ENCODE measurements at regions not wholly inside any gene's neighbourhood (a gene's known extent, or its start where the extent isn't known, plus 50 kb on each side); places are given as distances from the start of the nearest gene placed in this dataset.

GRCh38 chr10:44310762-44311562 lies 73.9 kb downstream of the CXCL12 start:
- WGBS (ENCODE audit: insufficient coverage), result 15% methylated on average over 58 of the region's 58 CpGs
- H3K9me3 ChIP-seq, result no peaks in the 10 kb centered on the region
- Mint-ChIP-seq H3K4me1 (peaks cover 7 to 12% (median 7%) of the 10 kb centered on the region in 3 donors), H3K27ac (no peak overlapping the region), H3K27me3 (peaks cover 8 to 22% of the 10 kb centered on the region in 2 donors), H3K4me3 (peak overlapping the region; percentile 9 to 43 (median 26)), H3K9me3 (peaks cover 0 to 6% (median 0%) of the 10 kb centered on the region in 3 donors), H3K36me3 (no peaks in the 10 kb centered on the region)
- no peaks in the 10 kb centered on the region for H3K36me3 ChIP-seq (ENCODE audit: control insufficient read depth in 2 of 2, extremely low read depth in 1 of 2, insufficient read depth in 1 of 2, low read length in 1 of 2)
- peak; percentile 6 to 73 (median 51) for DNase-seq
- peaks cover 0 to 16% of the 10 kb centered on the region in 2 experiments for H3K4me1 ChIP-seq (ENCODE audit: control insufficient read depth in 1 of 2, extremely low read depth in 1 of 2, insufficient read depth in 2 of 2, low read length in 2 of 2)
- ChIA-PET CTCF (interaction anchor here in 1 of 2 donors (1.3 kb wide), 1 partner anchor 621 kb away, joined by 4 read pairs; no protein-coding TSS in a partner anchor), POLR2A (no interaction called here)
- peaks cover 0 to 23% of the 10 kb centered on the region in 2 experiments for H3K27me3 ChIP-seq (replicated peaks in 1 of 2; ENCODE audit: control insufficient read depth in 2 of 2, extremely low read depth in 1 of 2, insufficient read depth in 2 of 2, low read length in 1 of 2)
- peak; percentile 84 to 93 (median 88) for ATAC-seq (replicated peaks in 1 of 4)
- peak overlapping the region; percentile 15 to 35 for H3K4me3 ChIP-seq (ENCODE audit: control insufficient read depth in 1 of 2, extremely low read depth in 1 of 2, low read length in 1 of 2)
- peak overlapping the region; percentile 87 for H3K27ac ChIP-seq (ENCODE audit: low read length)

- Histone ChIP-seq H3K27ac (ENCODE audit: low read length) (peak overlapping the region; percentile 87), H3K4me3 (ENCODE audit: control insufficient read depth in 1 of 2, extremely low read depth in 1 of 2, low read length in 1 of 2) (peak overlapping the region in 1 of 2 donors; percentile 35), H3K36me3 (ENCODE audit: control insufficient read depth in 2 of 2, extremely low read depth in 1 of 2, insufficient read depth in 1 of 2, low read length in 1 of 2) (no peaks in the 10 kb centered on the region), H3K9me3 (no peaks in the 10 kb centered on the region), H3K4me1 (ENCODE audit: control insufficient read depth in 1 of 2, extremely low read depth in 1 of 2, insufficient read depth in 2 of 2, low read length in 2 of 2) (peaks cover 0 to 16% of the 10 kb centered on the region in 2 experiments), H3K27me3 (replicated peaks in 1 of 2; ENCODE audit: control insufficient read depth in 2 of 2, extremely low read depth in 1 of 2, insufficient read depth in 2 of 2, low read length in 1 of 2) (peaks cover 0 to 23% of the 10 kb centered on the region in 2 experiments)
- DNase-seq (peak in 17 of 35 experiments; percentile 6 to 44 (median 14)), ATAC-seq (replicated peaks in 1 of 4) (peak in 2 of 4 experiments; percentile 4 to 50)
- 89% methylated on average over 21 of the region's 32 CpGs for WGBS (ENCODE audit: insufficient coverage)
- peaks cover 0 to 6% (median 0%) of the 10 kb centered on the region in 3 donors for H3K9me3 Mint-ChIP-seq
- H3K27me3 Mint-ChIP-seq, result peaks cover 8 to 22% of the 10 kb centered on the region in 2 donors
- no peaks in the 10 kb centered on the region for H3K36me3 Mint-ChIP-seq
- peaks cover 7 to 12% (median 7%) of the 10 kb centered on the region in 3 donors for H3K4me1 Mint-ChIP-seq
- H3K27ac Mint-ChIP-seq, result no peak overlapping the region
- H3K4me3 Mint-ChIP-seq, result peak overlapping the region in 2 of 3 donors; percentile 26 to 43
- ChIA-PET POLR2A (no interaction called here), CTCF (interaction anchor here in 1 of 2 donors (0.7 kb wide), 1 partner anchor 673 kb away, joined by 3 read pairs; no protein-coding TSS in a partner anchor)
Measured at GRCh38 chr10:44309939-44310761, 74.7 kb downstream of the CXCL12 start.

GRCh38 chr10:44309361-44309760 lies 75.5 kb downstream of the CXCL12 start:
- ATAC-seq (replicated peaks in 1 of 4) (no peak), DNase-seq (no peak)
- Histone ChIP-seq H3K27me3 (replicated peaks in 1 of 2; ENCODE audit: control insufficient read depth in 2 of 2, extremely low read depth in 1 of 2, insufficient read depth in 2 of 2, low read length in 1 of 2) (peaks cover 0 to 23% of the 10 kb centered on the region in 2 experiments), H3K4me1 (ENCODE audit: control insufficient read depth in 1 of 2, extremely low read depth in 1 of 2, insufficient read depth in 2 of 2, low read length in 2 of 2) (peaks cover 0 to 16% of the 10 kb centered on the region in 2 experiments), H3K27ac (ENCODE audit: low read length) (no peak overlapping the region), H3K9me3 (no peaks in the 10 kb centered on the region), H3K36me3 (ENCODE audit: control insufficient read depth in 2 of 2, extremely low read depth in 1 of 2, insufficient read depth in 1 of 2, low read length in 1 of 2) (no peaks in the 10 kb centered on the region), H3K4me3 (ENCODE audit: control insufficient read depth in 1 of 2, extremely low read depth in 1 of 2, low read length in 1 of 2) (no peak overlapping the region)
- H3K36me3 Mint-ChIP-seq, result no peaks in the 10 kb centered on the region
- POLR2A ChIA-PET, result no interaction called here
- H3K27me3 Mint-ChIP-seq, result peaks cover 8 to 19% of the 10 kb centered on the region in 2 donors
- H3K9me3 Mint-ChIP-seq, result peaks cover 0 to 6% (median under 1%) of the 10 kb centered on the region in 3 donors
- 0% methylated on average over 1 of the region's 4 CpGs for WGBS (ENCODE audit: insufficient coverage)
- CTCF ChIA-PET, result interaction anchor here in 1 of 2 donors (0.7 kb wide), 2 partner anchors 674 to 692 kb away, joined by 3 read pairs; no protein-coding TSS in a partner anchor
- peaks cover 7 to 12% (median 7%) of the 10 kb centered on the region in 3 donors for H3K4me1 Mint-ChIP-seq
- no peak overlapping the region for H3K4me3 Mint-ChIP-seq
- no peak overlapping the region for H3K27ac Mint-ChIP-seq

GRCh38 chr10:44308935-44309334 lies 76.0 kb downstream of the CXCL12 start:
- peaks cover 0 to 16% of the 10 kb centered on the region in 2 experiments for H3K4me1 ChIP-seq (ENCODE audit: control insufficient read depth in 1 of 2, extremely low read depth in 1 of 2, insufficient read depth in 2 of 2, low read length in 2 of 2)
- H3K4me1 Mint-ChIP-seq, result peaks cover 7 to 12% (median 7%) of the 10 kb centered on the region in 3 donors
- H3K9me3 ChIP-seq, result no peaks in the 10 kb centered on the region
- H3K9me3 Mint-ChIP-seq, result peaks cover 0 to 6% (median 4%) of the 10 kb centered on the region in 3 donors
- no CpG with 5 or more reads among the region's 4 CpGs for WGBS (ENCODE audit: insufficient coverage)
- H3K27me3 ChIP-seq (replicated peaks in 1 of 2; ENCODE audit: control insufficient read depth in 2 of 2, extremely low read depth in 1 of 2, insufficient read depth in 2 of 2, low read length in 1 of 2), result peaks cover 0 to 23% of the 10 kb centered on the region in 2 experiments
- CTCF ChIA-PET, result interaction anchor here in 1 of 2 donors (0.7 kb wide), 1 partner anchor 693 kb away, joined by 3 read pairs; no protein-coding TSS in a partner anchor
- POLR2A ChIA-PET, result no interaction called here
- no peaks in the 10 kb centered on the region for H3K36me3 Mint-ChIP-seq
- no peak overlapping the region for H3K4me3 ChIP-seq (ENCODE audit: control insufficient read depth in 1 of 2, extremely low read depth in 1 of 2, low read length in 1 of 2)
- no peak for DNase-seq
- no peak overlapping the region for H3K4me3 Mint-ChIP-seq
- H3K27ac ChIP-seq (ENCODE audit: low read length), result no peak overlapping the region
- peaks cover 10 to 19% of the 10 kb centered on the region in 2 donors for H3K27me3 Mint-ChIP-seq
- ATAC-seq (replicated peaks in 1 of 4), result no peak
- no peak overlapping the region for H3K27ac Mint-ChIP-seq
- H3K36me3 ChIP-seq (ENCODE audit: control insufficient read depth in 2 of 2, extremely low read depth in 1 of 2, insufficient read depth in 1 of 2, low read length in 1 of 2), result no peaks in the 10 kb centered on the region

GRCh38 chr10:44307691-44308090 lies 77.2 kb downstream of the CXCL12 start:
- H3K4me3 Mint-ChIP-seq, result no peak overlapping the region
- Histone ChIP-seq H3K36me3 (ENCODE audit: control insufficient read depth in 2 of 2, extremely low read depth in 1 of 2, insufficient read depth in 1 of 2, low read length in 1 of 2) (no peaks in the 10 kb centered on the region), H3K4me3 (ENCODE audit: control insufficient read depth in 1 of 2, extremely low read depth in 1 of 2, low read length in 1 of 2) (no peak overlapping the region), H3K9me3 (no peaks in the 10 kb centered on the region), H3K27ac (ENCODE audit: low read length) (no peak overlapping the region), H3K27me3 (replicated peaks in 1 of 2; ENCODE audit: control insufficient read depth in 2 of 2, extremely low read depth in 1 of 2, insufficient read depth in 2 of 2, low read length in 1 of 2) (peaks cover 0 to 20% of the 10 kb centered on the region in 2 experiments), H3K4me1 (ENCODE audit: control insufficient read depth in 1 of 2, extremely low read depth in 1 of 2, insufficient read depth in 2 of 2, low read length in 2 of 2) (peaks cover 0 to 16% of the 10 kb centered on the region in 2 experiments)
- DNase-seq, result no peak
- H3K27ac Mint-ChIP-seq, result no peak overlapping the region
- ATAC-seq (replicated peaks in 1 of 4), result no peak
- 58% methylated on average over 3 of the region's 3 CpGs for WGBS (ENCODE audit: insufficient coverage)
- ChIA-PET CTCF (interaction anchor here in 1 of 2 donors (0.6 kb wide), 1 partner anchor 94 kb away, joined by 3 read pairs; no protein-coding TSS in a partner anchor), POLR2A (no interaction called here)
- H3K27me3 Mint-ChIP-seq, result peaks cover 11 to 16% of the 10 kb centered on the region in 2 donors
- H3K36me3 Mint-ChIP-seq, result no peaks in the 10 kb centered on the region
- peaks cover 0 to 6% (median 4%) of the 10 kb centered on the region in 3 donors for H3K9me3 Mint-ChIP-seq
- H3K4me1 Mint-ChIP-seq, result peaks cover 7 to 12% (median 7%) of the 10 kb centered on the region in 3 donors

- ChIA-PET POLR2A (no interaction called here), CTCF (no interaction called here)
- no peak overlapping the region for H3K4me3 ChIP-seq (ENCODE audit: control insufficient read depth in 1 of 2, extremely low read depth in 1 of 2, low read length in 1 of 2)
- H3K9me3 ChIP-seq, result no peaks in the 10 kb centered on the region
- DNase-seq (peak in 1 of 35 experiments; percentile 9), ATAC-seq (replicated peaks in 1 of 4) (no peak)
- H3K27ac Mint-ChIP-seq, result no peak overlapping the region
- no peaks in the 10 kb centered on the region for H3K36me3 Mint-ChIP-seq
- H3K36me3 ChIP-seq (ENCODE audit: control insufficient read depth in 2 of 2, extremely low read depth in 1 of 2, insufficient read depth in 1 of 2, low read length in 1 of 2), result no peaks in the 10 kb centered on the region
- no peak overlapping the region for H3K27ac ChIP-seq (ENCODE audit: low read length)
- peaks cover 0 to 16% of the 10 kb centered on the region in 2 experiments for H3K4me1 ChIP-seq (ENCODE audit: control insufficient read depth in 1 of 2, extremely low read depth in 1 of 2, insufficient read depth in 2 of 2, low read length in 2 of 2)
- H3K27me3 Mint-ChIP-seq, result peaks cover 10 to 12% of the 10 kb centered on the region in 2 donors
- H3K9me3 Mint-ChIP-seq, result peaks cover 0 to 6% (median 4%) of the 10 kb centered on the region in 3 donors
- peaks cover 7 to 11% (median 7%) of the 10 kb centered on the region in 3 donors for H3K4me1 Mint-ChIP-seq
- peaks cover 0 to 16% of the 10 kb centered on the region in 2 experiments for H3K27me3 ChIP-seq (replicated peaks in 1 of 2; ENCODE audit: control insufficient read depth in 2 of 2, extremely low read depth in 1 of 2, insufficient read depth in 2 of 2, low read length in 1 of 2)
- no peak overlapping the region for H3K4me3 Mint-ChIP-seq
- WGBS (ENCODE audit: insufficient coverage), result 14% methylated on average over 1 of the region's 2 CpGs
Measured at GRCh38 chr10:44306762-44307161, 78.1 kb downstream of the CXCL12 start.
